Loucy (cell line): ENCODE measurements at regions not wholly inside any gene's neighbourhood (a gene's known extent, or its start where the extent isn't known, plus 50 kb on each side); places are given as distances from the start of the nearest gene placed in this dataset.

ENCODE experiments used
- H2AFZ ChIP-seq: fragments of 200-600 bp; sonication (generic); 2 replicates; pipeline ENCODE4 v1.6.0; 2016; ENCODE audit warnings: antibody characterized with exemption, mild to moderate bottlenecking, low read length, moderate library complexity
- H3F3A ChIP-seq: fragments of 200-600 bp; 2 replicates; pipeline ENCODE4 v1.6.0; 2016; ENCODE audit warnings: antibody characterized with exemption, low read depth, mild to moderate bottlenecking
- H3K27me3 ChIP-seq: fragments of 200-600 bp; sonication (generic); 2 replicates; pipeline ENCODE4 v1.6.1; 2014; ENCODE audit warnings: low read length, mild to moderate bottlenecking; ENCODE audit not compliant: insufficient read depth, poor library complexity, severe bottlenecking
- H3K36me3 ChIP-seq: fragments of 200-600 bp; sonication (generic); 2 replicates; pipeline ENCODE4 v1.6.1; 2016; ENCODE audit warnings: low read length; ENCODE audit not compliant: insufficient read depth
- H3K4me1 ChIP-seq: fragments of 200-600 bp; sonication (generic); 2 replicates; pipeline ENCODE4 v1.5.1; 2014; ENCODE audit warnings: low read length, mild to moderate bottlenecking; ENCODE audit not compliant: insufficient read depth, poor library complexity, severe bottlenecking
- H3K4me2 ChIP-seq: fragments of 200-600 bp; sonication (generic); 2 replicates; pipeline ENCODE4 v1.6.0; 2014; ENCODE audit warnings: antibody characterized with exemption, low read length, low read depth, mild to moderate bottlenecking; ENCODE audit not compliant: poor library complexity, severe bottlenecking
- H3K4me3 ChIP-seq: fragments of 200-600 bp; sonication (generic); 2 replicates; pipeline ENCODE4 v1.5.1; 2014; ENCODE audit warnings: low read length, mild to moderate bottlenecking, mixed read lengths; ENCODE audit not compliant: poor library complexity, severe bottlenecking
- H3K79me2 ChIP-seq: fragments of 200-600 bp; sonication (generic); 2 replicates; pipeline ENCODE4 v1.6.1; 2014; ENCODE audit warnings: low read length; ENCODE audit not compliant: insufficient read depth
- H3K9ac ChIP-seq: fragments of 200-600 bp; sonication (generic); 2 replicates; pipeline ENCODE4 v1.6.0; 2014; ENCODE audit warnings: mild to moderate bottlenecking, low read depth, low read length, moderate library complexity; ENCODE audit not compliant: poor library complexity, severe bottlenecking
- H3K9me2 ChIP-seq: fragments of 200-600 bp; sonication (generic); replicated peaks from 2 replicates; pipeline ENCODE4 v1.6.1; 2016; ENCODE audit warnings: low read depth, low read length, mixed read lengths
- H3K9me3 ChIP-seq: fragments of 200-600 bp; sonication (generic); 2 replicates; pipeline ENCODE4 v1.6.1; 2014; ENCODE audit warnings: mild to moderate bottlenecking, antibody characterized with exemption, low read length, low read depth; ENCODE audit not compliant: insufficient read depth
- H4K20me1 ChIP-seq: fragments of 200-600 bp; sonication (generic); 2 replicates; pipeline ENCODE4 v1.6.0; 2014; ENCODE audit warnings: antibody characterized with exemption, low read length, mild to moderate bottlenecking; ENCODE audit not compliant: insufficient read depth, poor library complexity, severe bottlenecking
- EZH2phosphoT487 ChIP-seq: fragments of 200-600 bp; IDR thresholded peaks from 2 replicates; pipeline ENCODE4 v1.6.1; 2018; ENCODE audit warnings: antibody characterized with exemption, mild to moderate bottlenecking, moderate library complexity, borderline replicate concordance
- TF ChIP-seq, protein P1 (sequence below): fragments of 200-600 bp; sonication (generic); conservative IDR thresholded peaks from 2 replicates; pipeline ENCODE4 v1.5.1; 2014; ENCODE audit warnings: mild to moderate bottlenecking, antibody characterized with exemption, low read length

DNA sequence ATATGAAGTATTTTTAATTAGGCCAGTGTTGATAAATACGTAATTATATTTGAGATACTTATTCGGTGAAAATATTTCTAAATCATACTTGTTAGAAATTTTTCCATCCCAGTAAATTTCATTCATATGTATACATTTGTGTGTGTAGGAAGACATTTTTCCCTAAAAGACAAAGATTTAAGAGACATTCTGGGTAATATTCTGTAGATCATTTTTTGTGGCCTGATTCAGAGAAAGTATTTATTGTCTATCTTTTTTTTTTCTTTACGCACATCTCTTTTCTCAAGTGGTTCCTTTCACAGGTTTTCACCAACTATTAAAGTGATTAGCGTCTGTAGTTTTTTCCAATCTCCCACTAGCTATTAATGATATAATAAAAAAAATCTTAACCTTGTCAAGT, 224.1 kb downstream of the MEF2C start:
- Histone ChIP-seq H2AFZ (no peak overlapping the region), H3K9ac (no peak overlapping the region), H3K9me2 (no peaks in the 10 kb centered on the region), H3K79me2 (no peaks in the 10 kb centered on the region), H3K4me1 (peaks cover 11% of the 10 kb centered on the region), H3F3A (no peaks in the 10 kb centered on the region), H4K20me1 (no peaks in the 10 kb centered on the region), H3K4me2 (no peak overlapping the region), H3K4me3 (no peak overlapping the region), H3K36me3 (no peaks in the 10 kb centered on the region), H3K9me3 (no peaks in the 10 kb centered on the region), H3K27me3 (no peaks in the 10 kb centered on the region)
- no peak for TF ChIP-seq EZH2phosphoT487
- TF ChIP-seq, protein P1, sequence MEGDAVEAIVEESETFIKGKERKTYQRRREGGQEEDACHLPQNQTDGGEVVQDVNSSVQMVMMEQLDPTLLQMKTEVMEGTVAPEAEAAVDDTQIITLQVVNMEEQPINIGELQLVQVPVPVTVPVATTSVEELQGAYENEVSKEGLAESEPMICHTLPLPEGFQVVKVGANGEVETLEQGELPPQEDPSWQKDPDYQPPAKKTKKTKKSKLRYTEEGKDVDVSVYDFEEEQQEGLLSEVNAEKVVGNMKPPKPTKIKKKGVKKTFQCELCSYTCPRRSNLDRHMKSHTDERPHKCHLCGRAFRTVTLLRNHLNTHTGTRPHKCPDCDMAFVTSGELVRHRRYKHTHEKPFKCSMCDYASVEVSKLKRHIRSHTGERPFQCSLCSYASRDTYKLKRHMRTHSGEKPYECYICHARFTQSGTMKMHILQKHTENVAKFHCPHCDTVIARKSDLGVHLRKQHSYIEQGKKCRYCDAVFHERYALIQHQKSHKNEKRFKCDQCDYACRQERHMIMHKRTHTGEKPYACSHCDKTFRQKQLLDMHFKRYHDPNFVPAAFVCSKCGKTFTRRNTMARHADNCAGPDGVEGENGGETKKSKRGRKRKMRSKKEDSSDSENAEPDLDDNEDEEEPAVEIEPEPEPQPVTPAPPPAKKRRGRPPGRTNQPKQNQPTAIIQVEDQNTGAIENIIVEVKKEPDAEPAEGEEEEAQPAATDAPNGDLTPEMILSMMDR, result no peak

DNA sequence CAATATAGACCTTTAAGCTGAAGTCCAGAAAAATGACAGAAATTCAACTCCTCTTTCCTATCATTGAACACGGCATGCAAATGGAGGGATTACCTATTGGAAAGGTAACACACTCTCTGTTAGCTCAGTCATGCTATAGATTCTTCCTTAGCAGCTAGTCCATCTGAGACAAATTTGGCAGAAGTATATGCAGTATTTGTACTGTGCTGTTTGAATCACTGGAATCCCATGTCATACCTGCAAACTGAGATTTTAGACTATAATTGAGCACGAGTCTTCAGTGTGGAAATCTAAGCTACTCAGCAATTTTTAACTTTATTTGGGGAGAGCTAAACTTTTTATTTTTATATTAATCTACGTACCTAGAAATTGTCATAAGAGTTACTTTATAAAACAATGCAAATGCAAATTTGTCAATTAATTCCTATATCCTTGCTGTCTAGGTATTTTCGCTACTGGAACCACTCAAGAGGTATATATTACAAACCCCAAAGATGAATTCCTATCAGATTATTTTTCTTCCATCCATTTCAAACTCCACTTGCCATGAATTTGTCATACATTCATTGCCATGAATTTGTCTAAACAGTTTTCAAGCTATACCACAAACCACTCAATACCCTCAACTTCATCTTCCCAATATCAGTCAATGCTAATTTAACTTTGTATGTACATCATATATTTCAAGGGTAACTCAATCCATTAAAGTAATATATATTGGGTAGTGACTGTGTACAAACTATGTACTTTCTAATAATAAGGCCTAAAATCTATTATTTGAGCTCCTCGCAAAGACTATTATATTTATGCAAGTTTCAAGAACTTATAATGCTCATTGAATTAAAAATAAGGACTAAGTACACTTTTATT, 224.8 kb downstream of the MEF2C start:
- Histone ChIP-seq H3K36me3 (no peaks in the 10 kb centered on the region), H3F3A (no peaks in the 10 kb centered on the region), H3K9ac (no peak overlapping the region), H2AFZ (no peak overlapping the region), H3K4me2 (no peak overlapping the region), H3K79me2 (no peaks in the 10 kb centered on the region), H3K9me2 (no peaks in the 10 kb centered on the region), H3K4me1 (peaks cover 5% of the 10 kb centered on the region), H3K4me3 (no peak overlapping the region), H3K27me3 (no peaks in the 10 kb centered on the region), H3K9me3 (no peaks in the 10 kb centered on the region), H4K20me1 (no peaks in the 10 kb centered on the region)
- TF ChIP-seq EZH2phosphoT487, result no peak
- TF ChIP-seq, protein P1, result no peak

GRCh38 chr5:88657136-88657535, 225.8 kb downstream of the MEF2C start:
- no peaks in the 10 kb centered on the region for H3F3A ChIP-seq
- no peaks in the 10 kb centered on the region for H4K20me1 ChIP-seq
- H3K4me1 ChIP-seq, result no peaks in the 10 kb centered on the region
- no peak overlapping the region for H2AFZ ChIP-seq
- H3K9me2 ChIP-seq, result no peaks in the 10 kb centered on the region
- H3K4me2 ChIP-seq, result no peak overlapping the region
- no peaks in the 10 kb centered on the region for H3K9me3 ChIP-seq
- no peaks in the 10 kb centered on the region for H3K79me2 ChIP-seq
- no peak overlapping the region for H3K4me3 ChIP-seq
- no peaks in the 10 kb centered on the region for H3K36me3 ChIP-seq
- H3K27me3 ChIP-seq, result no peaks in the 10 kb centered on the region
- TF ChIP-seq, protein P1, result no peak
- TF ChIP-seq EZH2phosphoT487, result no peak
- H3K9ac ChIP-seq, result no peak overlapping the region
